Endothelial cell of umbilical vein (primary cell): ENCODE measurements at regions not wholly inside any gene's neighbourhood (a gene's known extent, or its start where the extent isn't known, plus 50 kb on each side); places are given as distances from the start of the nearest gene placed in this dataset.

ENCODE experiments used
- BruUV-seq: library from RNA; stranded (reverse); fragments of 400-500 nt; replicated peaks from 2 replicates; lab custom pipeline; 2021; lab: Mats Ljungman, UMichigan
- CTCF ChIA-PET: fragments of 300-600, 350-600 bp; sonication (Branson Sonifier 250); formaldehyde crosslinking; loops from one replicate; lab custom pipeline; 2021; ENCODE audit warnings: antibody characterized with exemption, inconsistent platforms; lab: Charles Lee
- POLR2A ChIA-PET: fragments of 300-600, 350-600 bp; sonication (Branson Sonifier 250); formaldehyde crosslinking; loops from one replicate; lab custom pipeline; 2021; ENCODE audit warnings: antibody characterized with exemption, inconsistent platforms; lab: Charles Lee
- DNase-seq: peaks from one replicate; pipeline ENCODE4 v3.0.0-alpha.2; 2011; ENCODE audit warnings: low read depth, low spot score
- FAIRE-seq: peaks from 2 replicates; lab custom pipeline; 2011; peaks lifted over from hg19 to GRCh38; lab: Jason Lieb, UNC
- H2AFZ ChIP-seq: 2 replicates; pipeline ENCODE4 v1.6.0; 2012; ENCODE audit warnings: low read depth, low read length, control low read depth, inconsistent platforms
- H3K27ac ChIP-seq: 2 replicates; pipeline ENCODE4 v1.5.1; 2011; ENCODE audit warnings: low read depth, mild to moderate bottlenecking, control low read depth, low read length, moderate library complexity; ENCODE audit not compliant: insufficient read depth
- H3K27me3 ChIP-seq, 2 experiments: 2 replicates each; pipeline versions ENCODE4 v1.6.0 to v1.6.1; 2011; ENCODE audit warnings: low read length in 2 of 2, mixed read lengths in 1 of 2; ENCODE audit not compliant: control insufficient read depth in 2 of 2, insufficient read depth in 2 of 2
- H3K36me3 ChIP-seq, 2 experiments: 2 replicates in 1 of 2; 3 replicates in 1 of 2; pipeline ENCODE4 v1.5.1; 2011; ENCODE audit warnings: low read length in 2 of 2, mild to moderate bottlenecking in 1 of 2, moderate library complexity in 1 of 2; ENCODE audit not compliant: control insufficient read depth in 2 of 2, insufficient read depth in 2 of 2; ENCODE audit errors: extremely low read depth in 1 of 2
- H3K4me1 ChIP-seq: 3 replicates; pipeline ENCODE4 v1.5.1; 2011; ENCODE audit warnings: mild to moderate bottlenecking, low read length; ENCODE audit not compliant: control insufficient read depth, insufficient read depth; ENCODE audit errors: extremely low read depth
- H3K4me2 ChIP-seq: 2 replicates; pipeline ENCODE4 v1.6.1; 2011; ENCODE audit warnings: low read length, control low read depth, mixed read lengths; ENCODE audit not compliant: insufficient read depth
- H3K4me3 ChIP-seq, 3 experiments: fragments of 200-600 bp in 1 of 3; sonication (generic), shearing (Covaris generic) in 1 of 3; replicated peaks in 1 of 3; 2 replicates each; pipeline ENCODE4 v1.5.1; 2011 to 2016; ENCODE audit warnings: control low read depth in 3 of 3, low read length in 3 of 3, mild to moderate bottlenecking in 2 of 3, inconsistent platforms in 1 of 3, low read depth in 1 of 3, moderate library complexity in 1 of 3; ENCODE audit not compliant: insufficient read depth in 1 of 3
- H3K79me2 ChIP-seq: 2 replicates; pipeline ENCODE4 v1.6.0; 2012; ENCODE audit warnings: low read length, inconsistent platforms; ENCODE audit not compliant: control insufficient read depth, insufficient read depth
- H3K9ac ChIP-seq: replicated peaks from 2 replicates; pipeline ENCODE3; 2011; ENCODE audit warnings: low read length, control low read depth; ENCODE audit not compliant: insufficient read depth; ENCODE audit errors: extremely low read depth
- H3K9me1 ChIP-seq: replicated peaks from 3 replicates; pipeline ENCODE4 v1.6.0; 2011; ENCODE audit warnings: mild to moderate bottlenecking, low read length; ENCODE audit not compliant: control insufficient read depth, insufficient read depth; ENCODE audit errors: extremely low read depth
- H3K9me3 ChIP-seq: replicated peaks from 2 replicates; pipeline ENCODE4 v1.5.1; 2012; ENCODE audit warnings: low read length, inconsistent platforms; ENCODE audit not compliant: control insufficient read depth, insufficient read depth
- H4K20me1 ChIP-seq: replicated peaks from 2 replicates; pipeline ENCODE3; 2011; ENCODE audit warnings: mild to moderate bottlenecking, low read length; ENCODE audit not compliant: control insufficient read depth, insufficient read depth; ENCODE audit errors: extremely low read depth
- CTCF ChIP-seq, 2 donors: IDR thresholded peaks; 1 replicate in 1 of 2; 2 replicates in 1 of 2; pipeline ENCODE4 v1.5.1; 2011; ENCODE audit warnings: low read length in 2 of 2, mild to moderate bottlenecking in 2 of 2, moderate library complexity in 2 of 2, control low read depth in 1 of 2, inconsistent platforms in 1 of 2, low read depth in 1 of 2; ENCODE audit not compliant: insufficient read depth in 1 of 2; ENCODE audit errors: extremely low read depth in 1 of 2
- EZH2 ChIP-seq: IDR thresholded peaks from 2 replicates; pipeline ENCODE4 v1.6.1; 2012; ENCODE audit warnings: borderline replicate concordance, low read depth, mild to moderate bottlenecking, moderate library complexity, low read length, inconsistent platforms; ENCODE audit not compliant: severe bottlenecking
- FOS ChIP-seq: IDR thresholded peaks from 2 replicates; pipeline ENCODE4 v1.6.1; 2011; ENCODE audit warnings: mild to moderate bottlenecking, low read length, moderate library complexity, borderline replicate concordance; ENCODE audit not compliant: insufficient read depth
- JUN ChIP-seq: IDR thresholded peaks from 2 replicates; pipeline ENCODE4 v1.6.1; 2011; ENCODE audit warnings: borderline replicate concordance, low read depth; ENCODE audit not compliant: insufficient read length, insufficient read depth
- MAX ChIP-seq: IDR thresholded peaks from 2 replicates; pipeline ENCODE4 v1.6.1; 2011; ENCODE audit not compliant: insufficient read depth, insufficient read length
- MYC ChIP-seq: IDR thresholded peaks from one replicate; pipeline ENCODE4 v1.6.1; 2011; ENCODE audit warnings: mild to moderate bottlenecking, low read depth, low read length
- POLR2A ChIP-seq: IDR thresholded peaks from 2 replicates; pipeline ENCODE4 v1.6.1; 2012; ENCODE audit warnings: low read depth, mild to moderate bottlenecking, control low read depth, low read length
- POLR2AphosphoS5 ChIP-seq: IDR thresholded peaks from 2 replicates; pipeline ENCODE4 v1.6.1; 2012; ENCODE audit warnings: low read depth, mild to moderate bottlenecking, control low read depth, low read length, moderate library complexity; ENCODE audit not compliant: insufficient read depth
- dilution Hi-C: fragments of 300-500 bp; cut with MboI; formaldehyde crosslinking; loops from one replicate; pipeline ENCODE4 v1.15.0; 2019; ENCODE audit warnings: low sequenced_read_pairs; ENCODE audit not compliant: extremely low pct_ligation_motif_present
- intact Hi-C: fragments of 100-400 bp; cut with micrococcal nuclease; formaldehyde crosslinking; loops from one replicate; pipeline ENCODE4 v1.10.0; 2022

GRCh38 chr7:68904630-68905029, 693.6 kb upstream of the AUTS2 start:
- DNase-seq (no peak), FAIRE-seq (no peak)
- Histone ChIP-seq H3K9me1 (no peaks in the 10 kb centered on the region), H2AFZ (no peak overlapping the region), H3K9me3 (peaks cover 3% of the 10 kb centered on the region), H3K4me2 (no peak overlapping the region), H3K4me3 (no peak overlapping the region), H3K9ac (no peak overlapping the region), H3K79me2 (no peaks in the 10 kb centered on the region), H4K20me1 (no peaks in the 10 kb centered on the region), H3K27me3 (no peaks in the 10 kb centered on the region), H3K36me3 (no peaks in the 10 kb centered on the region), H3K4me1 (no peaks in the 10 kb centered on the region), H3K27ac (no peak overlapping the region)
- BruUV-seq: no TSS peak
- TF ChIP-seq POLR2AphosphoS5 (no peak), POLR2A (no peak), EZH2 (no peak), MYC (no peak), FOS (no peak), MAX (no peak), JUN (no peak), CTCF (IDR thresholded peaks at IDR 0.05; ENCODE audit: extremely low read depth in 1 of 2, insufficient read depth in 1 of 2, low read depth in 1 of 2, low read length in 2 of 2) (no peak)
- CTCF ChIA-PET: no interaction called here
- POLR2A ChIA-PET: no interaction called here
- dilution Hi-C loops: no loop called here
- intact Hi-C loops: no loop called here
